SH-SY5Y (cell line): ENCODE measurements at regions not wholly inside any gene's neighbourhood (a gene's known extent, or its start where the extent isn't known, plus 50 kb on each side); places are given as distances from the start of the nearest gene placed in this dataset.

Experiments used
- GATA2 ChIP-seq: IDR thresholded peaks from 2 replicates; pipeline ENCODE4 v1.6.1; 2011; ENCODE audit warnings: mild to moderate bottlenecking, low read depth, low read length
- GATA3 ChIP-seq: IDR thresholded peaks from 2 replicates; pipeline ENCODE4 v1.6.1; 2011; ENCODE audit warnings: low read depth, mild to moderate bottlenecking, low read length, moderate library complexity

- TF ChIP-seq GATA3 (no peak), GATA2 (no peak)
Measured at GRCh38 chr2:47236503-47237215, 60.3 kb upstream of the CALM2 start.
